SK-N-SH treated with all-trans-retinoic acid at 6 μM for 48 hours (cell line): ENCODE measurements at regions not wholly inside any gene's neighbourhood (a gene's known extent, or its start where the extent isn't known, plus 50 kb on each side); places are given as distances from the start of the nearest gene placed in this dataset.

Experiments used
- CSRNP3 ChIP-seq: fragments of 250-450 bp; sonication (Bioruptor Pico); IDR thresholded peaks from 2 replicates; pipeline ENCODE4 v1.5.1; 2021; ENCODE audit warnings: mild to moderate bottlenecking, moderate library complexity
- PATZ1 ChIP-seq: fragments of 250-450 bp; sonication (Bioruptor Pico); IDR thresholded peaks from 2 replicates; pipeline ENCODE4 v1.8.0; 2020; ENCODE audit warnings: mild to moderate bottlenecking, moderate library complexity, borderline replicate concordance
- RARB ChIP-seq: fragments of 250-450 bp; sonication (Bioruptor Pico); IDR thresholded peaks from 2 replicates; pipeline ENCODE4 v1.8.0; 2021; ENCODE audit warnings: mild to moderate bottlenecking, moderate library complexity
- TCF4 ChIP-seq: fragments of 250-450 bp; sonication (Bioruptor Pico); IDR thresholded peaks from 2 replicates; pipeline ENCODE4 v1.8.0; 2021; ENCODE audit warnings: mild to moderate bottlenecking, moderate library complexity, borderline replicate concordance

- TF ChIP-seq PATZ1 (CRISPR knock-in tag) (no peak), CSRNP3 (CRISPR knock-in tag) (no peak), TCF4 (no peak), RARB (no peak)
Measured at GRCh38 chr15:47265686-47266085, 451.6 kb upstream of the SEMA6D start.
